Peyer's patch (tissue), 4 donors: ENCODE measurements at regions not wholly inside any gene's neighbourhood (a gene's known extent, or its start where the extent isn't known, plus 50 kb on each side); places are given as distances from the start of the nearest gene placed in this dataset.

ENCODE experiments used
- DNase-seq, 3 donors: peaks; one replicate each; pipeline ENCODE4 v3.0.0-alpha.2; 2017 to 2019
- H3K27ac ChIP-seq, 4 donors: fragments of 200-600 bp; sonication (generic); one replicate each; pipeline ENCODE4 v1.5.1; 2016 to 2019
- H3K27me3 ChIP-seq, 2 donors: fragments of 200-600 bp; sonication (generic); one replicate each; pipeline ENCODE4 v1.5.1; 2019
- H3K36me3 ChIP-seq, 3 donors: fragments of 200-600 bp; sonication (generic); one replicate each; pipeline ENCODE4 v1.5.1; 2016 to 2019
- H3K4me1 ChIP-seq, 4 donors: fragments of 200-600 bp; sonication (generic); one replicate each; pipeline ENCODE4 v1.5.1; 2016 to 2019
- H3K4me3 ChIP-seq, 4 donors: fragments of 200-600 bp; sonication (generic); 1 replicate in 3 of 4; 2 replicates in 1 of 4; pipeline ENCODE4 v1.5.1; 2016 to 2019; ENCODE audit warnings: mild to moderate bottlenecking in 1 of 4
- H3K9me3 ChIP-seq, 4 donors: fragments of 200-600 bp; sonication (generic); one replicate each; pipeline ENCODE4 v1.5.1; 2016 to 2019; ENCODE audit warnings: mild to moderate bottlenecking in 1 of 4
- CTCF ChIP-seq, 6 experiments: fragments of 450-650 bp in 4 of 6; fragments of 200-600 bp in 2 of 6; sonication (generic) in 1 of 6; IDR thresholded peaks; one replicate each; pipeline ENCODE4 v1.5.1; 2017 to 2019; ENCODE audit warnings: antibody characterized with exemption in 6 of 6, mild to moderate bottlenecking in 3 of 6, moderate library complexity in 1 of 6
- POLR2A ChIP-seq, 2 donors: fragments of 450-650 bp; IDR thresholded peaks; one replicate each; pipeline ENCODE4 v1.5.1; 2017; ENCODE audit warnings: antibody characterized with exemption in 2 of 2, mild to moderate bottlenecking in 2 of 2, moderate library complexity in 2 of 2

GRCh38 chr17:27965224-27965623, 72.1 kb upstream of the LYRM9 start:
- no peak for TF ChIP-seq CTCF (IDR thresholded peaks at IDR 0.05)
- no peak for TF ChIP-seq POLR2A (IDR thresholded peaks at IDR 0.05)
- H3K4me3 ChIP-seq, result no peak overlapping the region
- no peaks in the 10 kb centered on the region for H3K36me3 ChIP-seq
- H3K27ac ChIP-seq, result no peak overlapping the region
- no peaks in the 10 kb centered on the region for H3K27me3 ChIP-seq
- peaks cover 0 to 9% (median 0%) of the 10 kb centered on the region in 4 donors for H3K4me1 ChIP-seq
- DNase-seq, result no peak
- no peaks in the 10 kb centered on the region for H3K9me3 ChIP-seq

GRCh38 chr17:27968206-27968732, 74.2 kb upstream of the NLK start:
- H3K27ac ChIP-seq, result no peak overlapping the region
- no peak overlapping the region for H3K4me3 ChIP-seq
- H3K27me3 ChIP-seq, result no peaks in the 10 kb centered on the region
- no peaks in the 10 kb centered on the region for H3K9me3 ChIP-seq
- no peak for TF ChIP-seq POLR2A (IDR thresholded peaks at IDR 0.05)
- no peak for TF ChIP-seq CTCF (IDR thresholded peaks at IDR 0.05)
- H3K36me3 ChIP-seq, result no peaks in the 10 kb centered on the region
- no peak for DNase-seq
- peaks cover 0 to 9% (median 0%) of the 10 kb centered on the region in 4 donors for H3K4me1 ChIP-seq

- H3K4me3 ChIP-seq, result no peak overlapping the region
- peaks cover 0 to 9% (median 0%) of the 10 kb centered on the region in 4 donors for H3K4me1 ChIP-seq
Observed at GRCh38 chr17:27970587-27970986, 71.9 kb upstream of the NLK start.

GRCh38 chr17:27973258-27974044, 69.0 kb upstream of the NLK start:
- no peak overlapping the region for H3K27ac ChIP-seq
- DNase-seq, result no peak
- TF ChIP-seq POLR2A (IDR thresholded peaks at IDR 0.05) (no peak), CTCF (IDR thresholded peaks at IDR 0.05) (no peak)
- H3K4me3 ChIP-seq, result no peak overlapping the region
- peaks cover 0 to 6% (median 0%) of the 10 kb centered on the region in 4 donors for H3K4me1 ChIP-seq
- no peaks in the 10 kb centered on the region for H3K36me3 ChIP-seq
- H3K9me3 ChIP-seq, result no peaks in the 10 kb centered on the region
- H3K27me3 ChIP-seq, result no peaks in the 10 kb centered on the region

More at GRCh38 chr17:27970587-27970986, 71.9 kb upstream of the NLK start:
- Histone ChIP-seq H3K9me3 (no peaks in the 10 kb centered on the region), H3K27ac (no peak overlapping the region), H3K36me3 (no peaks in the 10 kb centered on the region), H3K27me3 (no peaks in the 10 kb centered on the region)
- no peak for TF ChIP-seq CTCF (IDR thresholded peaks at IDR 0.05)
- DNase-seq, result no peak

- H3K27ac ChIP-seq, result no peak overlapping the region
- no peaks in the 10 kb centered on the region for H3K36me3 ChIP-seq
- TF ChIP-seq POLR2A (IDR thresholded peaks at IDR 0.05), result no peak
- TF ChIP-seq CTCF (IDR thresholded peaks at IDR 0.05), result no peak
- H3K9me3 ChIP-seq, result no peaks in the 10 kb centered on the region
- H3K4me1 ChIP-seq, result no peaks in the 10 kb centered on the region
- DNase-seq, result no peak
- no peaks in the 10 kb centered on the region for H3K27me3 ChIP-seq
- no peak overlapping the region for H3K4me3 ChIP-seq
Observed at GRCh38 chr17:27974045-27974436, 68.4 kb upstream of the NLK start.
